ENCODE measurements at regions not wholly inside any gene's neighbourhood (a gene's known extent, or its start where the extent isn't known, plus 50 kb on each side); places are given as distances from the start of the nearest gene placed in this dataset.

DNA sequence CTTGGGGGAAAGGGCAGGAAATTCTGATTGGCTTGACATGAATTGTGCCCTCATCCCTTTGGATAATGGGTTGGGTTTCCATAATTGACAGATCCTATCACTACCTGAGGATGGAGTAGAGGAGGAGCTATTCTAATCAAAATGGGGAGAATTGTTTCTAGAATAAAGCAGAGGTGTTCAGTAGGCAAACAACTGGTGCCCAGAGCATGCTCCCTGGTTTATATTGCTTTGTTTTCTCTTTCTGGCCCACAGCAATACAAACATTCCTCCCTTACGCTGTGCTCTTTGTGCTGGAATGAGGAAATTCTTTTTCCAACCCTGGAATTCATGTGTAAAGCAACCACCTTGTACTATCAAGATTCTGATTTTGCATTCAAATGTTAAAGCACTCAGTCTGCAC lies 147.4 kb downstream of the RASSF9 start:
- no peak for DNase-seq

DNA sequence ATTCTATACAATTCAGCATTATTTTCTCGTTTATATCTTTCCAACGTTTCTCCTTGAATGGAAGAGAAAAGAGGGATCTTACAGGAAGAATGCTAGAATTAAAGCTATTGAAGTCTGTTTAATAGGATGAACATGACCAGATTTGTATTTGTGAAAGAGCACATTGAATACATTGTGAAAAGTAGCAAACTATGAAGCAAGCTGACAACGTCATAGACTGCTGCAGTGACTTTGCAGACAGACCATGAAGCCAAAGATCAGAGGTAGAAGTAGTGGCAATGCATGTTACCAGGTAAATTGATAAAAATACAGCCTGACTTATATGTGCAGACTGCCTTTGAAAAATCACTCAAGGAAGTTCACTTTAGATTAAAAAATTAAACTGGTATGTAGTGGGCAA lies 146.1 kb downstream of the RASSF9 start:
- no peak for DNase-seq

DNA sequence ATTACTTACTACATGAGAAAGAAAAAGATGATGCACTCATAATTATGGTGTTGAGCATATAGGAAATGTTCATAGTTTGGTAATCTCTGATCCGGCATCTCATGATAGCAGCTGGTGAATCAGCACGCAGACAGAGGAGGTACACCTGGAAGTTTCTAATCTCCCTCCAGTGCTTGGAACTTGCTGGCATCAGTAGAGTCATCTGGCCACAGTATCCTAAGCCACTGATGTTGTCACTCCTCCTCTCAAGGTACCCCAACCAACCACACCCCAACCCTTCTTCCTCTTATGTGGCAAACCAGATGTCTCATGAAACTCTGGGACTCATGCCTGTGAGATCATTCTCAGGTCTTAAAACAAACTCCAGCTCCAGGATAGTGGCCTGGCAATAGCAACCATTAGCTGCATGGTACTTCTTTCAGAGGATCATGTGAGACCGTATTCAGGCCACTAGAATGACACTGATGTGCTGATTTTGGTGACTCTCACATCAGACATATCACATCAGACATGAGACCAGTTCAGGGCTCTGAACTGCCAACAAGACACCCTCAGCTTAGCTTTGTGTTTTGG lies 143.0 kb downstream of the RASSF9 start:
- DNase-seq: no peak

DNA sequence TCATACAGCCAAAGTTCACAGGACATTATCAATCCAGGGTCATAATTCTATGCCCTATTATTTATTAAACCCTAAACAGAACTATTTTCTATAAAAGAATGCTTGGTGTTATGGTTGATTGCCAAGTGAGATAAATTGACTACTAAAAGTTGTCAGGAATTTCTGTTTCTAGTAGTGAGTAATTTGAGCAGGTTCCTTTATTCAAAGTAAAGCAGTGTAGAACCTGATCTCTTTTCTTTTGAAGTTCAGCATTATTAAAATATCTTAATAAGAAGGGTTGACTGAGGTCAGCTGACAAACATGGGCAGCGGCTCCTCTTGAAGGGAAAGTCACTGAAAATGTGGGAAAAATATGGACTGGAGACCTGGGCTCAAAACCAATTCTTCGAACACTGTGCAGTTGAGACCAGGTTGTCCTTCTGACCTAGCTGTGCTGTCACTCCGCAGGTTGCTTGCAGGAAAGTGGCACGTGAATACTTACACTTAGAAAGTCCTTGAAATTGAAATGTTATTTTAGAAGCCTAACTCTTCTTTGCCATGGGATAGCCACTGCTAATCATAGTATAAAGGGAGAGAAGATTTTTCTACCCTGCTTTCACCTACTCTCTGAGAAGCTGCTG lies 141.0 kb downstream of the RASSF9 start:
- no peak for DNase-seq

DNA sequence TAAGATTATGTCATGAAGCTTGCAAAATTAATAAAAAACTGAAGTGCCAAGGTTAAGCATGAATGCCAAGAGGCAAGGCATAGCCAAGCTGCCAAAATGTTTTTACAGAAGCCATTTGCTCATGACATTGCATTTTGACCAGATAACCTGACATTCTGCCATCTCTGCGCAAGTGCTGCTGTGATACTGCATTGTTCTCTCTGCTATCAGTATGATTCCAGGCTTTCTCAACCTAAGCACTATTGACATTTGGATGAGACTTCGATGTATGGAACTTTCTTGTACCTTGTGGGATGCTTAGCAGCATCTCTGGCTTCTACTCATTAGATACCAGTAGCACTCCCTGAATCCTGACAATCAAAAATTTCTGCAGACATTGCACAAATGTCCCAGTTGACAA lies 139.2 kb downstream of the RASSF9 start:
- no peak for DNase-seq

DNA sequence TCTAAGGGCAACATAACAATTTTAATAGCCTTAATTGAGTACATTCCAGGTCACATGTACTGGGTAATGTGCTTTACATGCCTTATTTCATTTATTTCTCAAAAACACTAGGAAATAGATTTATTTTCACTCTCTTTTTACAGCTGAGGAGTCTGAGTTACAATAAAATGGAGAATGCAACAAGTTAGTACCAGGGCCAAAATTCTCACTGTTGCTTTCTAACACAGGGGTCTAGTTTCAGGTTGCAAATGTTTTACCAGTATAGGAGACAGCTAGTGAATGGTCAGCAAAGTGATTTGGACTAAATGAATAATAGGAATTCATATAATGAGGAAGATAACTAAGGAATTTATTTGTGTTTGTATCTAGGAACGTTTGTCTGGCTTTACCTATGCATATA lies 137.3 kb downstream of the RASSF9 start:
- no peak for DNase-seq

DNA sequence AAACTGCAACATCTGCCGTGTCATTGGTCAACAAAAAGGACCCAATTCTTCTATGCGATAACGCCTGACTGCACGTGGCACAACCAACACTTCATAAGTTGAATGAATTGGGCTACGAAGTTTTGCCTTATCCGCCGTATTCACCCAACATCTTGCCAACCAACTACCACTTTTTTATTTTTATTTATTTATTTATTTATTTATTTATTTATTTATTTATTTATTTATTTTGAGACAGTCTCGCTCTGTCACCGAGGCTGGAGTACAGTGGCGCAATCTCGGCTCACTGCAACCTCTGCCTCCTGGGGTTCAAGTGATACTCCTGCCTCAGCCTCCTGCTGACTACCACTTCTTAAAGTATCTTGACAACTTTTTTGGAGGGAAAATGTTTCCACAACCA lies 127.4 kb downstream of the RASSF9 start:
- no peak for DNase-seq

DNA sequence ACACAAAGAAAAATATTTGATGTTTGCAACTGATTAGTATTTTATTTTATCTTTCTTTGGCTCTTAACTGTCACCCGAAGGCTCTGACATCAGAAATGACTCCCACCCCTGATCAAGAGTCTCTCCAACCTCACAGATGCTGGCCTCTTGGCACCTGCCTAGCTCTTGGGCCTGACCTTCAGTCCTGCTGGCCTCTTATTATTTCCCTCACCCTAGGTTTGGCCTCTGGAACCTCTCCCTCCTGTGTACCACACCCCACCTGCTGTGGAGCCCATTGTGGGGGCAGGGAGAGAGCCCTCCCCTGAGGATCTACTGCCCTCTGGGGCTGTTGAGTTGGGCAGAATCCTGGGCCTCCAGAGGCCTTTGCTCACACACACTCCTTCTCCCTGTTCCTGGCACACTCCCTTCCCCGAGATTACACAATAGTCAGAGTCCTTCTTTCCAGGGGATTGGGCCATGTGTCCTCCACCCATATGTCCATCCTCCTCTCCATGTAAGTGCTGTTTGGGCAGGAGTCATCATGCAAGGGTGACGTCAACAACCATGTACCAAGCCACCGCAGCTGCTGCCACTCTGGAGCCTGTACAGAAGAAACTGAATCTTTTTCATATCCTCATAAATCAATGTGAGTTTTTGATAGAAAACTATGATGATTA lies 124.3 kb downstream of the RASSF9 start:
- DNase-seq: no peak

DNA sequence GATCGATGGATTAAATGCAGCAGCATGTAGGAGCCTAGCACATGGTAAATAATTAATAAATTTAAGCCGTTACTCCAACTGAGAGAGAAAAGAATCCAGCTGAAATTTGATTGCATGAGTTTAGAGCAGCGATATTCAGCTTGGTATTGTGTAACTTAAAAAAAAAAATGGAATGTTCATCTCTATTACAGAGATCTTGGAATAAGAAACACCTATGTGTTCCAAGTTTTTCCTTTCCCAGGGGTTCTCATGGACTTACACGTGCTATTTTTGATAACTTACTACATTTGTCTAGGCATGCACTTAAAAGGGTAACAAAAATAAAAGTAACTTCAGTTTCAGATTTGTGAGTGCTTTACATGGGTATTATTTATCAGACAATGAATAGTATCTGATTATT lies 122.8 kb downstream of the RASSF9 start:
- DNase-seq: no peak

DNA sequence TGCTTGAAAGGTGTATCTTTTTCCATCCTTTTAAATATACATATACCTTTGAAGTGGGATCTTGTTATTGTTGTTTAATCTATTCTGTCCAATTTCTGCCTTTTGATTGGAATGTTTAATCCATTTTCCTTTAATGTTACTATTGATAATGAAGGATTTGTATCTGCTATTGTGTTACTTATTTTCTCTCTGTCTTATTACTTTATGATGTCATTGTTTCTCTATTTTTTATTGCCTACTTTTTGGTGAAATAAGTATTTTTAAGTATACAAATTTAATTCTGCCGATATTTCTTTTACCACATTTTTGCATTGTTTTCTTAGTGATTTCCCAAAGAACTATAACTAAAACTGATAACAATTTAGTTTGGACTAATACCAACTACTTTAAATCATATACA lies 121.8 kb downstream of the RASSF9 start:
- DNase-seq: no peak

DNA sequence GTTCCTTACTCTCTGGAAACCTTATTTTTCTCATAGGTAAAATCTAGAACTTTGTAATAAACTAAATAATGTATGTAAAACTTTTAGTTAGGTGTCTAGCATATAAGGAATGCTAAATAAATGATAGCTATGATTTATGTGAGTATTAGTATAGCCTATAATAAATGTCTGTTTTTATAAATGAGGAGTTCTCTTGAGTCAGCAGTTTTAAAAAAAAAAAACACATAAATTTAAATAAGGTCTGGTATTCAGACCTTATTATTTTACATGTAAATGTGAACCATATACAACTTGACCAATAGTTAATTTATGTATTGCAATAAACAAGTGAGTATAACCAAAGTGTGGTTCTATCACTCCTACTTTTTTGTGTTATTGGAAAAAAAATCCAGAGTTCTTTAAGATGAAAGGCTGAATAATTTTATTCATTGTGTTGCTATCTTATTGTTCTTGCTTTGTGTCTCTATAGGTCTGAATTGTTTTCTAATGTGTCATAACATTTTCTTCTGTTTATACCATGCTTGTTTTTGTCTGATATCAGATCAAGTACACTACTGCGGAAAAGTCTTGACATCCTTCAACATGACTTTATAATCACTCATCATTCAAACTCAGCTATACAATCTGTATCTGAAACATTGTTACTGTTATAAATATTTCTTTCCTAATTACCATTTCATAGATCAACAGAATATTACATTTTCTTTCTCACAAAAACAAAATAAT lies 115.7 kb downstream of the RASSF9 start:
- DNase-seq: no peak

DNA sequence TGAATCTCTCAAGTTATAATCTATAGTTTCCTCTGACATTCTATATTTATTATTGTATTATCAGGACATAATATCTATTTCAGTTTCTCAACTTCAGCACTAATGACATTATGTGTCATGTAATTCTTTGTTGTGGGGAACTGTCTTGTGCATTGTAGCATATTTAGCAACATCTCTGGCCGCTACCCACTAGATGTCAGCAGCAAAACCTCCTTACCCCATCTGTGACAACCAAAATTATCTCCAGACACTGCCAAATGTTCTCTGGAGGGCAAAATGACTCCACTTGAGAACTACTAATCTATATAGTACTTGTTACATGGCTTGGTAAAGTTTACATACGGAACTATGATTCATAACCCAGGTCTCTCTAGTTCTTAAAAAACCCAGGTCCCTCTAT lies 110.2 kb downstream of the RASSF9 start:
- no peak for DNase-seq

DNA sequence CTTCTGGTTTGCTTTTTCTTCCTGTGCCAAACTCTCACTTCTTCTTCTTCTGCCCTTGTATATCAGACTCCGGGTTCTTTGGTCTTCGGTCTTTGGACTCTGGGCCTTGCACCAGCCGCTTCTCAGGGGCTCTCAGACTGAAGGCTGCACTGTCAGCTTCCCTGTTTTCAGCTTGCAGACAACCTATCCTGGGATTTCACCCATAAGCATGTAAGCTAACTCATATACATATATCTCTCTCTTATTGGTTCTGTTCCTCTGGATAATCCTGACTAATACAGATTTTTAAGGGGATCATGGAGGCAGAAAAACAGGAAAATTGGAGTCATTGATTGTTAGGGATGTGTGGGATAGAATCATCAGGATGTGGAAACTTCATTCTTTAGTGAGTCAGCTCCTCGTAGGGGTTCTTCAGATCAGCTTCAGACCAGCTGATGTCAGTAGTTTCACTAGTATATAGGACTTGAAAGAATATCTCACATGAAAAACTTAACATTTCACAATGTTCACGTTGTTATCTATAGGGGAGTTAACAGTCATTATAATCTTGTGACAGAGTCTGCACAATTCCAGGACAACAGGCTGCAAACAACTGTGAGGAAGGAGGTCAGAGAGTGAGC lies 102.9 kb downstream of the RASSF9 start:
- no peak for DNase-seq

DNA sequence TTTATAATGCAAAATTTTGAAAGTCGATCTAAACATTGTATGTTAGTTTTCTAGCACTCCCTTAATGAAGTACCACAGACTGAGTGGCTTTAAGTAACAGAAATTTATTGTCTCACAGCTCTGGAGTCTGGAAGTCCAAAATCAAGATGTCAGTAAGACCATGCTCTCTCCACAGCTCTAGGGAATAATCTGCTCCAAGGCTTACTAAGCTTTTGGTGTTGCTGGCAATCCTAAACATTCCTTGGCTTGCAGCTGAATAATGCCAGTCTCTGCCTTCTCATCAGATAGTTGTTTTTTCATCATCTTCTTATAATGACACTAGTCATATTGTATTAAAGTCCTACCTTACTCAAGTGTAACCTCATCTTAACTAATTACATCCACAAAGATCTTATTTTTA lies 102.2 kb downstream of the RASSF9 start:
- no peak for DNase-seq

DNA sequence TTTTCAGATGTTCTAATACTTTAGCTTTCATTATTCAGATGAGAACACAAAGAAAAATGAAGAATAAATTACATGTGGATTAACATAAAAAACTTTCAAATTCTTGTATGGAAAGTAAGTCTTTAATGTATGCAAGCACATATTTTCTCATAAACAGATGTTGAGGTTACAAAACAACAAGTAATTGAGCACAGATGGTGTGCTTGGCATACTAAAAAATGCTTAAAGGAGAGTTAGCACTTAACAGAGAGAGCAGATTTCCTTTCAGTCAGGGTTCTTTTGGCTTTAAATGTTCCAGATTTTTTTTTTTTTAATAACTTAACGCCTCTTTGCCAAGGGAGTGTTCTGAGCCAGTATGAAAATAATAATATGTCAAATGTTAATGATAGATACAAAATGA lies 96.0 kb downstream of the RASSF9 start:
- DNase-seq: no peak

DNA sequence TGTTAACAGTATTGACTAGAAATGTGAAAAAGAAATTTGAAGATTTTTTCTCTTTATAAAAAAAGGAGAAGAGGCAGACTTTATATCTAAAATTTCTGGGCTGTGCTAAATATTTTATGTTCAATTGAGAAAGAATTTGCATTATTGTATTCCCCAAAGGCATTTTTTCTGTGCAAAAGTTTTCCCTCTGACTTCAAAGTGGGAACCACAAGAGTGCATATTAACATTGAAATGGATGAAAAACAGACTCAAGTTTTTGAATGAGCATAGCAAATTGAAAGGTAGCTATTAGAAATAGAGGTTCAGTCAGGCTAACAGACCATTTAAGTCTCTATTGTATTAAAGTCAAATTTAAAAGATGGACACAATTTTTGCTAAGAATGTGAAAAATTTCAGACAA lies 95.2 kb downstream of the RASSF9 start:
- no peak for DNase-seq

DNA sequence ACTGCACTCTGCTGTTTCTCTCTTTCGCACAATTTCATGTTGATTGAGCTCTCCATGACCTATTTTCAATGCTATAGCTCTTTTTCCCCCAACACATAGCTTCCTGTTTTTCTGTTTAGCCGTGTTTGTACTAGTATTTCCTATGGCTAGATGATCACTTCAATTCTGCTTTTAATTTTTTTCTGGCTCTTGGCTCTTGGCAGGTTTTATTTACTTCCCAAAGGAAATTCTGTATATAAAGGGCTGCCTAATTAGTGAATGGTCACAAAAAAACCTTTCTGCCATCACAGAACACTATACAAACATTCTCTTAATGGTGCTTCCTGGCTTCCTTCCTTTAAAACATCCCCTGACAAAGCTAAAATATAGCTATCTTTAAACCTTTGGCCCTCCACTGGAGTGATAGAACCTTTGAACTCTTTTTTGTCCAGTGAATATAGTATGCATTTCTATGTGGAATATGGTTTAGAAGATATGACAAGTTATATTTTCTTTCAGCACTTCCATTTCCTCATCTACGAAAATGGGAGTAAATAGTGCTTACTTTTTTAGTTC lies 88.2 kb downstream of the RASSF9 start:
- no peak for DNase-seq
